ENCODE measurements at regions not wholly inside any gene's neighbourhood (a gene's known extent, or its start where the extent isn't known, plus 50 kb on each side); places are given as distances from the start of the nearest gene placed in this dataset.
"Not testable (repeated sequence)": the region's sequence is repeated elsewhere in the genome, so short reads cannot be mapped to it uniquely, and the experiment has no call there.

- TF ChIP-seq POLR2A, CTCF (IDR thresholded peaks at IDR 0.05): not testable (repeated sequence)
These were observed 1148.0 kb upstream of the ACVR2A start for GRCh38 chr2:146696787-146697186.

Measured in Peyer's patch (tissue), 4 donors.